Astrocyte (in vitro differentiated cells and primary cell): ENCODE measurements at regions not wholly inside any gene's neighbourhood (a gene's known extent, or its start where the extent isn't known, plus 50 kb on each side); places are given as distances from the start of the nearest gene placed in this dataset.

Source experiments
- CTCF ChIP-seq: IDR thresholded peaks from 2 replicates; pipeline ENCODE4 v1.5.1; 2011; ENCODE audit warnings: low read depth, mild to moderate bottlenecking, inconsistent platforms, low read length, moderate library complexity; ENCODE audit not compliant: insufficient read depth
- EZH2 ChIP-seq: IDR thresholded peaks from 2 replicates; pipeline ENCODE4 v1.6.1; 2012; ENCODE audit warnings: mild to moderate bottlenecking, low read length, inconsistent platforms; ENCODE audit not compliant: insufficient read depth

GRCh38 chr1:234535763-234536515 is 57.0 kb upstream of the TARBP1 start:
- no peak for TF ChIP-seq CTCF
- no peak for TF ChIP-seq EZH2
